Activated CD8-positive, alpha-beta T cell treated with anti-CD3 and anti-CD28 coated beads for 36 hours (primary cell): ENCODE measurements at regions not wholly inside any gene's neighbourhood (a gene's known extent, or its start where the extent isn't known, plus 50 kb on each side); places are given as distances from the start of the nearest gene placed in this dataset.
A peak's percentile ranks its signal among the peaks of the same experiment; 100 is the strongest.

Source experiments
- ATAC-seq: fragments of 200-7000 bp; cut with Tn5 transposase; one replicate; pipeline ENCODE4 v1.10.0; 2021; ENCODE audit warnings: mild to moderate bottlenecking, moderate library complexity
- CTCF ChIA-PET: fragments of 350-600 bp; sonication (Branson Sonifier 250); formaldehyde crosslinking; loops from one replicate; lab custom pipeline; 2021; ENCODE audit warnings: antibody characterized with exemption; lab: Charles Lee
- POLR2A ChIA-PET: fragments of 350-600 bp; sonication (Branson Sonifier 250); formaldehyde crosslinking; loops from one replicate; lab custom pipeline; 2021; ENCODE audit warnings: antibody characterized with exemption; lab: Charles Lee
- DNase-seq: peaks from one replicate; pipeline ENCODE4 v3.0.0-alpha.2; 2020
- H3K27ac Mint-ChIP-seq: one replicate; pipeline ENCODE4 v1.8.0; 2021; ENCODE audit warnings: mild to moderate bottlenecking, mixed read lengths
- H3K27me3 Mint-ChIP-seq: one replicate; pipeline ENCODE4 v1.8.0; 2021; ENCODE audit warnings: mixed read lengths
- H3K36me3 Mint-ChIP-seq: one replicate; pipeline ENCODE4 v1.8.0; 2021; ENCODE audit warnings: low read depth, mixed read lengths
- H3K4me1 Mint-ChIP-seq: one replicate; pipeline ENCODE4 v1.8.0; 2021; ENCODE audit warnings: low read depth, mixed read lengths
- H3K4me3 Mint-ChIP-seq: one replicate; pipeline ENCODE4 v1.8.0; 2021; ENCODE audit warnings: mild to moderate bottlenecking, moderate library complexity, mixed read lengths
- H3K9me3 Mint-ChIP-seq: one replicate; pipeline ENCODE4 v1.8.0; 2021; ENCODE audit warnings: mixed read lengths
- intact Hi-C: fragments of 100-400 bp; cut with micrococcal nuclease; formaldehyde crosslinking; loops from one replicate; pipeline ENCODE4 v1.10.0; 2022
- TF ChIP-seq, protein P1 (sequence below): fragments of 200-600 bp; IDR thresholded peaks from one replicate; pipeline ENCODE4 v1.8.0; 2022; ENCODE audit warnings: antibody characterized with exemption, mild to moderate bottlenecking

DNA sequence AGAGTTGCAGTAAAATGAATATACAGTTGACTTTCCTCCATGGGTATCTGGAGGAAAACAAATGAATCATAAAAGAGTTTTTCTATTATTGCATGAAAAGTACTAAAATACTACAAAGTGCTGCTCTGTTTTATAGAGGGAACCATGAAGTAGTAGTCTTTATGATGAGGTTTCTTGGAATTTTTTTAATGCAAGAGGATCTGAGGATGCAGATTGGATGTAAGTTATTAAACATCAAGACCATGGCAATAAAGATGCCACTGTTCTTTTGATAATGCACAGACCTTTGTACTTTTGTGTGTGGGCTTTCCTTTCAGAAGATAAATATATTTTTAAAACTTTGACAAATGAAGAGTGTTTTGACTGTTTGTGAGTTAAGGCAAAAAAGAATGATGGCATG lies 87.5 kb downstream of the DACT1 start:
- Mint-ChIP-seq H3K27me3 (peaks cover 3% of the 10 kb centered on the region), H3K36me3 (no peaks in the 10 kb centered on the region), H3K27ac (no peak overlapping the region), H3K4me3 (no peak overlapping the region), H3K9me3 (no peaks in the 10 kb centered on the region), H3K4me1 (no peaks in the 10 kb centered on the region)
- ChIA-PET POLR2A (interaction anchor here (0.6 kb wide), 1 partner anchor 10 kb away, joined by 3 read pairs; no protein-coding TSS in a partner anchor), CTCF (no interaction called here)
- no peak for DNase-seq
- intact Hi-C loops = no loop called here
- TF ChIP-seq, protein P1, sequence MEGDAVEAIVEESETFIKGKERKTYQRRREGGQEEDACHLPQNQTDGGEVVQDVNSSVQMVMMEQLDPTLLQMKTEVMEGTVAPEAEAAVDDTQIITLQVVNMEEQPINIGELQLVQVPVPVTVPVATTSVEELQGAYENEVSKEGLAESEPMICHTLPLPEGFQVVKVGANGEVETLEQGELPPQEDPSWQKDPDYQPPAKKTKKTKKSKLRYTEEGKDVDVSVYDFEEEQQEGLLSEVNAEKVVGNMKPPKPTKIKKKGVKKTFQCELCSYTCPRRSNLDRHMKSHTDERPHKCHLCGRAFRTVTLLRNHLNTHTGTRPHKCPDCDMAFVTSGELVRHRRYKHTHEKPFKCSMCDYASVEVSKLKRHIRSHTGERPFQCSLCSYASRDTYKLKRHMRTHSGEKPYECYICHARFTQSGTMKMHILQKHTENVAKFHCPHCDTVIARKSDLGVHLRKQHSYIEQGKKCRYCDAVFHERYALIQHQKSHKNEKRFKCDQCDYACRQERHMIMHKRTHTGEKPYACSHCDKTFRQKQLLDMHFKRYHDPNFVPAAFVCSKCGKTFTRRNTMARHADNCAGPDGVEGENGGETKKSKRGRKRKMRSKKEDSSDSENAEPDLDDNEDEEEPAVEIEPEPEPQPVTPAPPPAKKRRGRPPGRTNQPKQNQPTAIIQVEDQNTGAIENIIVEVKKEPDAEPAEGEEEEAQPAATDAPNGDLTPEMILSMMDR = no peak
- ATAC-seq = no peak

DNA sequence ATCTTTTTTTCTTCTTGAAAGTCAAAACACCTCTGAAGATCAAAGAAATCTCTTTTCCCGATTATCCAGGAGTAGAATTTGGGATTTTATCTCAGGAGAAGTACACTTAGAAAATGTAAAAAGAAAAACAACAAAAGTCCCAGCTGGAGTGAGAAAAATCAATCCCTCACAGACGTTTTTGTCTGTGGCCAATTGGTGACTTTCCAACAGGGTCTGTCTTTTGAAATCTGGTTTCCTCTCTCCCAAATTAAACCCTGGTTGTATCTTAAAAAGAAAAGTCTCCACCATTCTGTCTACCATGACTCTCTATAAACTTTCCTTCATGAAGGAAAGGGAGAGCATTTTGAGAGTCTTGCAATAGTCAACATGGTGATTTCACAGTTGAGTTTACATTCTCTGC lies 88.1 kb downstream of the DACT1 start:
- ATAC-seq = no peak

DNA sequence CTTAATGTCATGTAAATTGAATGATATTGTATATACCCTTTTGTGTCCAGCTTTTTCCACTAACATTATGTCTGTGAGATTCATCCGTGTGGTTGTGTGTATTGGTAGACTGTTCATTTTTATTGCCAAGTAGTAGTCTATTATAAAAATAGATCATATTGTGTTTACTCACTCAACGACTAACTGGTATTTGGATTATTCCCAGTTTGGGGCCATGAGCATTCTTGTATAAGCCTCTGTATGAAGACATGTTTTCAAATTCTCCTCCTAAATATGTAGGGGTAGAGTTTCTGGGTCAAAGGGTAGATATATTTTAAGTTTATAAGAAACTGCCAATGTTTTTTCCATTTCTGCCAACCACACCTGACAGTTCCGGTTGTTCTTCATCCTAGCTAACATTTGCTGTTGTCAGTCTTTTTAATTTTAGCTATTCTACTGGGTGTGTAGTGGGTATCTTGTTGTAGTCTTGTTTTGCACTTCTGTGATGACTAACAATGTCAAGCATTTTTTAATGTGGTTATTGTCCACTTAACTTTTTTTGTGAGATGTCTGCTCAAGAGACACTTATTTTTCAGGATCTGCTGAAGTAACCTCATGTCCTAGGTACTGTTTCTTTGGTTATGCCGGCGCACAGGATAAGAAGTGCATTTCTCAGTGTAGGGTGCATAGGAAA lies 93.2 kb downstream of the DACT1 start:
- no peak overlapping the region for H3K27ac Mint-ChIP-seq
- TF ChIP-seq, protein P1 = no peak
- no peak for DNase-seq
- no peak for ATAC-seq
- no peaks in the 10 kb centered on the region for H3K36me3 Mint-ChIP-seq
- peaks cover 7% of the 10 kb centered on the region for H3K4me1 Mint-ChIP-seq
- H3K9me3 Mint-ChIP-seq = no peaks in the 10 kb centered on the region
- ChIA-PET POLR2A (no interaction called here), CTCF (no interaction called here)
- no peak overlapping the region for H3K4me3 Mint-ChIP-seq
- intact Hi-C loops = no loop called here
- peaks cover 11% of the 10 kb centered on the region for H3K27me3 Mint-ChIP-seq

More for the DNA sequence above, 88.1 kb downstream of the DACT1 start:
- H3K4me3 Mint-ChIP-seq = no peak overlapping the region
- no peak for DNase-seq
- TF ChIP-seq, protein P1 = no peak
- H3K27me3 Mint-ChIP-seq = peaks cover 7% of the 10 kb centered on the region
- no peaks in the 10 kb centered on the region for H3K9me3 Mint-ChIP-seq
- POLR2A ChIA-PET = no interaction called here
- intact Hi-C loops = no loop called here
- no peaks in the 10 kb centered on the region for H3K36me3 Mint-ChIP-seq
- no peak overlapping the region for H3K27ac Mint-ChIP-seq
- CTCF ChIA-PET = no interaction called here
- H3K4me1 Mint-ChIP-seq = no peaks in the 10 kb centered on the region

DNA sequence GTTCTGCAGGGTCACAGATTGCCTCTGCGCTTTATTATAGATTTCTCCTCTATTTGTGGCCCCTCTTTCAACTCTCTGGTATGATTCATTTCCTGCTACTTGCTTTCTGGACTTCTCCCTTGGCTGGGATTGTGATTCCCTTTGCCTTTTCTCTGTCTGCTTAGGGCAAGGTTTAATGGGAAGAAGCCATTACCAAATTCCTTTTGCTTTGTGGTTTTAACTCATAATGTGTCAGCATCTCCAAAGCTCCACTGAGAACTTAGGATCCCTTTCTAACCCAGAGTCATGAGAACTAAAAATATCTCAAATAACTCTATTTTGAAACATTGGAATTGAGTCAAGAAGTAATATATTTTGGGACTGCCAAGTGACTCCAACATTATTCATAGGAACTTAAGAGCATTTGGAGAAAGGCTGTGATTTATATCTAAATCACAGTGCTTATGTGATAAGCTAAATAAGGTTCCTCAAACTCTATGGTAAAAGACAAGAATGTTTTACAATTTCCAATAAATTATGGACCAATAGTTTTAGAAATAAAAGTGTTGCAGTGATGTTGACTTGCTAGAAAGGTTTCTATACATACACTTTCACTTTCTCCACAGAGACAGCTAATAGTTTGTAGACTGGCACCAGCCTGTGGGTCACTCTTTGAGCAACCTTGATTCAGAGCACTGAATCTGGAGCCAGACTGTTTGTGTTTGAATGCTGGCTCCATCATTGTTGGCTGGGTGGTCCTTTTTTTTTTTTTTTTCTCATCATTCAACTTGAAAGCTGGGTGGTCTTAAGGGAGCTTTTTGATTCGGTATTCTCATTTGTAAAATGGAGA lies 93.9 kb downstream of the DACT1 start:
- CTCF ChIA-PET = interaction anchor here (1.4 kb wide), 1 partner anchor 231 kb away, joined by 6 read pairs; no protein-coding TSS in a partner anchor
- no peak for ATAC-seq
- peaks cover 7% of the 10 kb centered on the region for H3K4me1 Mint-ChIP-seq
- DNase-seq = no peak
- H3K9me3 Mint-ChIP-seq = no peaks in the 10 kb centered on the region
- TF ChIP-seq, protein P1 = no peak
- H3K27ac Mint-ChIP-seq = no peak overlapping the region
- intact Hi-C loops = no loop called here
- no peak overlapping the region for H3K4me3 Mint-ChIP-seq
- POLR2A ChIA-PET = no interaction called here
- H3K27me3 Mint-ChIP-seq = peaks cover 14% of the 10 kb centered on the region
- H3K36me3 Mint-ChIP-seq = no peaks in the 10 kb centered on the region

DNA sequence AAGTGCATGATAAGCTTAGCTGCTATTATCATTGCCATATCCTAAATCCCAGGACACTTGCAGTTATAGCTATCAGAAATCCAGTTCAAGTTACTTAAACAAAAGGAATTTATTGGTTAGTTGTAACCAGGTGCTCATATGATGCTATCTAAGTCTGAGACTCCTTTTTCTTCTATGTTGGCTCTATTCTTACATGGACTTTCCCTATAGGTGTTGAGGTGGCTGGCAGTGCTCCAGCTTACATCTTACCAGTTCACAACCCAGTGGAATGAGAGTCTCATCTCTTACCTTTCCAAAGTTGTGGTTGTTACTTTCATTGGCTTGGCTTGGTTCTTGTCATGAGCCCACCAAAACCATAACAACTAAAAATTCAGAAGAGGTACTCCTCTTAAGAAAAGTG lies 94.6 kb downstream of the DACT1 start:
- Mint-ChIP-seq H3K4me3 (no peak overlapping the region), H3K27me3 (peaks cover 15% of the 10 kb centered on the region), H3K9me3 (no peaks in the 10 kb centered on the region), H3K36me3 (no peaks in the 10 kb centered on the region), H3K27ac (no peak overlapping the region), H3K4me1 (peaks cover 7% of the 10 kb centered on the region)
- ChIA-PET CTCF (interaction anchor here (1.4 kb wide), 1 partner anchor 231 kb away, joined by 6 read pairs; no protein-coding TSS in a partner anchor), POLR2A (interaction anchor here (0.7 kb wide), 1 partner anchor 160 kb away, joined by 3 read pairs; no protein-coding TSS in a partner anchor)
- ATAC-seq (no peak), DNase-seq (peak; percentile 37)
- TF ChIP-seq, protein P1 = no peak
- intact Hi-C loops = no loop called here
